D721Med (cell line): ENCODE measurements at regions not wholly inside any gene's neighbourhood (a gene's known extent, or its start where the extent isn't known, plus 50 kb on each side); places are given as distances from the start of the nearest gene placed in this dataset.

Source experiments
- DNase-seq: peaks from one replicate; pipeline ENCODE4 v3.0.0; 2011; ENCODE audit warnings: low spot score; ENCODE audit not compliant: insufficient read length
- FAIRE-seq: peaks from 2 replicates; lab custom pipeline; 2011; peaks lifted over from hg19 to GRCh38; lab: Jason Lieb, UNC
- TF ChIP-seq, protein P1 (sequence below): IDR thresholded peaks from 2 replicates; pipeline ENCODE4 v1.5.1; 2012; ENCODE audit warnings: mild to moderate bottlenecking, control low read depth; ENCODE audit not compliant: insufficient read depth; ENCODE audit errors: missing control alignments

DNA sequence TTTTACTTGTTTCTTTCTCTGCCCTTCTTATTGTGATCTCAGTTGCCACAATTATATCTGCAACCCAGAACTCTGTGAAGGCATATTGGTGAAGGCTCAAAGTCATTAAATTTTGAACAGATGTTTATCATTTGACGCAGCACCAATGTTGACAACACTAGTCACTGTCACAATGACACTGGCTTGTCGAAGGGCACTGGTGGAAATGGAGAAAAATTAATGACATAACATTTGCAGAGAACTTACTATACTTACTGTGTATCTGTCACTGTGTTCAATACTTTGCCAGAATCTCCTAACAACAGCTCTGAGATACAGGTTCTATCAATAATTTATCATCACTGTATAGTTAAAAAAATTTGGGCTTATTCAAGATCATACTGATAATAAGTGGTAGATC is 1213.7 kb downstream of the NCAM2 start:
- no peak for FAIRE-seq
- no peak for DNase-seq
- TF ChIP-seq, protein P1, sequence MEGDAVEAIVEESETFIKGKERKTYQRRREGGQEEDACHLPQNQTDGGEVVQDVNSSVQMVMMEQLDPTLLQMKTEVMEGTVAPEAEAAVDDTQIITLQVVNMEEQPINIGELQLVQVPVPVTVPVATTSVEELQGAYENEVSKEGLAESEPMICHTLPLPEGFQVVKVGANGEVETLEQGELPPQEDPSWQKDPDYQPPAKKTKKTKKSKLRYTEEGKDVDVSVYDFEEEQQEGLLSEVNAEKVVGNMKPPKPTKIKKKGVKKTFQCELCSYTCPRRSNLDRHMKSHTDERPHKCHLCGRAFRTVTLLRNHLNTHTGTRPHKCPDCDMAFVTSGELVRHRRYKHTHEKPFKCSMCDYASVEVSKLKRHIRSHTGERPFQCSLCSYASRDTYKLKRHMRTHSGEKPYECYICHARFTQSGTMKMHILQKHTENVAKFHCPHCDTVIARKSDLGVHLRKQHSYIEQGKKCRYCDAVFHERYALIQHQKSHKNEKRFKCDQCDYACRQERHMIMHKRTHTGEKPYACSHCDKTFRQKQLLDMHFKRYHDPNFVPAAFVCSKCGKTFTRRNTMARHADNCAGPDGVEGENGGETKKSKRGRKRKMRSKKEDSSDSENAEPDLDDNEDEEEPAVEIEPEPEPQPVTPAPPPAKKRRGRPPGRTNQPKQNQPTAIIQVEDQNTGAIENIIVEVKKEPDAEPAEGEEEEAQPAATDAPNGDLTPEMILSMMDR = no peak

DNA sequence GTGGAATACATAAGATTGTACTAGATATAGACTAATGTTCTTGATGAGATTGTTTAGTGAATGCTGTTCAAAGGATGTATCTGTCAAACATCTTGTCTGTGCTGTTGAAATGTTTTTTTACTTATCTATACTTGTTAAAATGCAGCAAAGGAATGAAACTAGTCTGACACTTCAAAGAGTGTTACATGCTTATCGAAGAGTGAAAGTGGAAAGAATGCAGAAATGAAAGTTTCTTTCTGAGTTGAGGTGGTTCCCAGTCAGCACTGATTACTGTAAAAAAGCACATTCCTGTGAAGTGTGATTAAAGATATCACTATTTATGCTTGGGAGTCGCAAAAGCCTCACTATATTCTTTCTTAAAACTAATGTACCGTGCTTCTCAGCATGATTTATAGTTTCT is 1225.2 kb downstream of the NCAM2 start:
- TF ChIP-seq, protein P1 = no peak
- FAIRE-seq (peak; percentile 88), DNase-seq (no peak)

DNA sequence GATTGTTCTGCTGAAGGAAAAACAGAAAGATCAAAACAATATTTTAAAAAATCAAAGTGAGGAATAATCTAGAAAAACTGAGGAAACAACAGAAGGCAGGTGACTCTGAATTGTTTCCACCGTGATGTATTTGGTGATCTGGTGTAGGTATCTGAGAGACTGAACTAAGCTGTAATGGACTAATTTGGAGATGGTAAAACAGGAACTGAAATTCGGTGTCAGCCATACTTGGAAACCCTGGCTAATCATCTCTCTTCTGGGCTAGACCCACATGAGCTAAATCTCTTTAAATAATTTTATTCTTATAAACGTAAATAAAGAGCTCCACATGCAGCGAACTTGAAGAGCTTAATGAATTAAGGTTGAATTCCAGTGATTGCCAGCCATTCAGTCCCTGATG is 1226.1 kb downstream of the NCAM2 start:
- DNase-seq = no peak
- TF ChIP-seq, protein P1 = no peak
- FAIRE-seq = no peak

DNA sequence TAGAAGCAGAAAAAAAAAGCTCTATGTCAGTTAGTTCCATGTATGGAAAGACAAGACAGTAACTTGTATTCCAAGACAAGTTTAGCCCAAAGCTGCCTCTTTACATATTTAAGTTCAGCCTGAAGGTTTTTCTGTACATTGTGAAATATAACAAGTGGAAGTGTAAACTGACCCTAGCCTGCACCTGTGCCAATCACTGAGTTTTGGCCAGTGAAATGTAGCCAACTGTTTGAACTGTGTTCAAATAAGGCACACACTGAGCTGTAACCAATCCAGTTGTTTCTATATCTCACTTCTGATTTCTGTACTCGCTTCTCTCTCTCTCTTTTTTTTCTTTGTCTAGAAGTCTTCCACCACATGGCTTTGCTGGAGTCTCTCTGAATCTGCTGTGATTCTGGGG is 1227.1 kb downstream of the NCAM2 start:
- TF ChIP-seq, protein P1 = no peak
- FAIRE-seq (no peak), DNase-seq (no peak)

DNA sequence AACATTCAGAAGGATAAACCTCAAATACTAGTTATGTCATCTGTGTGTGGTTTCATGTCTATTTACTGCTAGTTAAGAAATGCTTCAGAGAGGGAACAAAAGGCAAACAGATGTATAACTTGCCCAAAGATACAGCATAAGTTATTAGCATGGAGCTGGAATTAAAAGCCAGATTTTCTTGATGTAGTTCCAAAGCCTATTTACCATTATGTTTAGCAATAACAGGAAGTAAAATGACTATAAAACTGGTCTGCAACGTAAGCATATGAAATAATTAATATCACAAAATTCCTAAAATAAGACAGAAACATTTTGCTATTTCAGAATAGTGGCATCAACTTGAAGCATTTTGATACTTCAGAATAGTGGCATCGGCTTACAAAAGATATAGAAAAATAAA is 1232.8 kb downstream of the NCAM2 start:
- DNase-seq = no peak
- FAIRE-seq = peak; percentile 32
- TF ChIP-seq, protein P1 = no peak

DNA sequence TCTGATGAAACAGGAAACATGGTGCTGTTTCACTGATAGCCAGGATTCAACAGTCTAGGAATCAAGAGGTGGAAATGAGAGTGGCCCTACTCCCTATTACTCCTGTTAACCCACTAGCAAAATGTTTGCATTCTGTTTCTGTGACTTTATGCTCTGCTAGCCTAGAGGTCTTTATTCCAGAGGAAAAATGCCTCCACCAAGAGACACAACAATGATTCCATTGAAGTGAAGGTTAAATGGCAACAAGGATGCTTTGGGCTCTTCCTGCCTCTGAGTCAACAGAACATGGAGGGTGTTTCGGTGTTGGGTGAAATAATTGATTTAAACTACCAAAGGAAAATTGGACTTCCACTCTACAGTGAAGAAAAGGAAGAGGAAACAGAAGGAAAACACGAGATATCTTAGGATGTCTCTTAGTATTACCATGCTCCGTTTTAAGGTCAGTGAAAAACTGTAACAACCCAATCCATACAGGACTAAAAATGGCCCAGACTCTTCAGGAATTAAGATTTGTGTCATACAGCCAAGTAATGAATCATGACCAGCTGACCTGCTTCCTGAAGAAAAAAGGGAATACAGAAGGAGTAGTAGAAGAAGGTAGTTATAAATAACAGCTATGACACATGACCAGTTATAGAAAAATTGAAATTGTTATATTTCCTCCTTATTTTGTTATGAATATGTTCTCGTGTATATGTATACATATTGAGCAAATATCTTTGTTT is 1237.8 kb downstream of the NCAM2 start:
- TF ChIP-seq, protein P1 = no peak
- no peak for DNase-seq
- no peak for FAIRE-seq

DNA sequence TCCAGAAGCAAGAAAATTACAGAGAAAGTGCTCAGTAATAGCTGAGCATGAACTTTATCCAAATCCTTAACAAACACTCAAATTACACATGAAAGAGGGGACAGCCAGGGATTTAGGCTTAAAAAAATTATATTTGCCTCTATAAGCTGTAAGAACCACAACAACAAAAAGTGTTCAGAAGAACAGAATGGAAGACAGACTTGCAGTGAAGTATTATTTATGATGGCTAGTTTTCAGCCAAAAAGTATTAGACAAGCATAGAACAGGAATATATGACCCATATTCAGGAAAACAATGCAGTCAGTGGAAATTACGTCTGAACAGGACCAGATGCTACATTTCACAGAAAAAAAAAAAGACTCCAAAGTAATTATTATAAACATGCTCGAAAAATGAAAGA is 1246.3 kb downstream of the NCAM2 start:
- FAIRE-seq (no peak), DNase-seq (no peak)
- TF ChIP-seq, protein P1 = no peak
